NCI-H460 (cell line): ENCODE measurements at regions not wholly inside any gene's neighbourhood (a gene's known extent, or its start where the extent isn't known, plus 50 kb on each side); places are given as distances from the start of the nearest gene placed in this dataset.

Experiments used
- DNase-seq: peaks from one replicate; pipeline ENCODE4 v3.0.0-alpha.2; 2016; ENCODE audit warnings: low read depth; ENCODE audit errors: extremely low read depth

- no peak for DNase-seq
Measured at GRCh38 chr10:108208732-108209131, 1044.2 kb upstream of the SORCS1 start.

DNA sequence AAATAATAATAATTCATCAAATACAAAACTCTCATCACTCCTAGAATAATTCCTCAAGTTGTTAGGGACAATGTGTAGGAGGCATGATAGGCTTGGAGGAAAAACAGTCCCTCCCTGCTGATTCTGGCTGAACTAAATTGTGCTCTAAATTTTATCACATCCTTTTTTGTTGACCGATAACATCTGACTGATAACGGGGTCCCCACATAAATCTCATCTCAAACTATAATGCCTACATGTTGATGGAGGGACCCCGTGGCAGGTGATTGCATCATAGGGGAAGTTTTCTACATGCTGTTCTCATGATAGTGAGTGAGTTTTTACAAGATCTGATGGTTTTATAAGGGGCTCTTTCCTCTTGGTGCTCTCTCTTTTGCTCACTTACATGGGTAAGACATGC lies 1043.5 kb upstream of the SORCS1 start:
- DNase-seq = no peak

- peak; percentile 3 for DNase-seq
Measured at GRCh38 chr10:108204528-108205305, 1040.2 kb upstream of the SORCS1 start.

GRCh38 chr10:108203905-108204527 lies 1039.5 kb upstream of the SORCS1 start:
- no peak for DNase-seq

- DNase-seq = no peak
Measured at GRCh38 chr10:108187408-108188012, 1023.0 kb upstream of the SORCS1 start.

GRCh38 chr10:108184114-108184513 lies 1019.6 kb upstream of the SORCS1 start:
- DNase-seq = no peak

DNA sequence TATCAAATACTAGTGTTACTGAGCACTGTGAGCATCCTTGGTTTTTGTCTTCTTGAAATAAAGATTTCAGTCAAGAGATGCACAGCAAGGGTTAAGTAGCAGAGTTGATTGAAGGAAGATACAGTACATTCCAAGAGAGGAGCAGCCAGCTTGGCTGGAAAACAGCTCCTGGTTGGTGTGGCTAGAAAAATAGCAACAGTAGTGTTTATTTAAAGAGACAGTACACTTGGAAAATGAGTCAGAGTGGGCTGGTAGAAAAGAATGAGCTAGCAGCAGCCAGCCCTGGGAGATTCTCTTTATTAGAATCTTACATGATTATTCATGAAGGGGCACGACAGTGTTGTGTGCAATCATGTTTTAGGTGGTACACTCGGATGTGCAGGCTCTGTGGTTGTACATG lies 1016.4 kb upstream of the SORCS1 start:
- no peak for DNase-seq

- no peak for DNase-seq
Measured at GRCh38 chr10:108169846-108170245, 1005.3 kb upstream of the SORCS1 start.

DNA sequence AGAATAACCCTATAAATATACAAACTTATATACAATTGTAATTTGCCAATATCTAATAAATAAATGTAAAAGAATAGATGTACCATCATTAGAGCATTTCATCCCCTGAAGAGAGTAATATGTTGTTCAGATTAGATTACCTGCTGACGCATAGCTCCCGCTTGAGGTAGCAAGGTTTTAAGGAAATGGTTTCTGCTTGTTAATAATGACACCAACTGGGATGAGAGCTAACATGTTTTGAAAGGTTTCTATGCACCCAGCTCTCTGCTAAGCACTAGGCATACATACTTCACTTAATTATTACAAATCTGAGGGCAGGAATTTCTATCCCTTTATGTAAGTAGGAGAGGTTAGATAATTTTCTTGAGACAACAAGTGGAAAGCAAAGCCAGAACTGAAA lies 1003.3 kb upstream of the SORCS1 start:
- DNase-seq = no peak

- no peak for DNase-seq
Measured at GRCh38 chr10:108166401-108166800, 1001.9 kb upstream of the SORCS1 start.

DNA sequence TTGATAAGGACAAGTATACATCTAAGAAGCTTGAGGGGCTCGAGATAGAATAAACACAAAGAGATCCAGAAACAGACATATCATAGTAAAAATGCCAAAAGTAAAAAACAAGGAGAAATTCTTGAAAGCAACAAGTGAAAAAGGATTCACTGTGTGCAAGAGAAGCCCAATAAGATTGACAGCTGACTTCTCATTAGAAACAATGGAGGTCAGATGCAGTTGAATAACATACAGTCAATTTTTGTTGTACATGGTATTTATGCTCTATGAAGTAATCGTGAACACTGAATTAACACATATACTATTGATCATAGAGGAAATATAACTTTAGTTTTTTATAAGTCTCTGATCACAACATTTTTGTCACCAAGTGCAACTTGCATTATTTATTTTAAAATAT lies 982.8 kb upstream of the SORCS1 start:
- no peak for DNase-seq

DNA sequence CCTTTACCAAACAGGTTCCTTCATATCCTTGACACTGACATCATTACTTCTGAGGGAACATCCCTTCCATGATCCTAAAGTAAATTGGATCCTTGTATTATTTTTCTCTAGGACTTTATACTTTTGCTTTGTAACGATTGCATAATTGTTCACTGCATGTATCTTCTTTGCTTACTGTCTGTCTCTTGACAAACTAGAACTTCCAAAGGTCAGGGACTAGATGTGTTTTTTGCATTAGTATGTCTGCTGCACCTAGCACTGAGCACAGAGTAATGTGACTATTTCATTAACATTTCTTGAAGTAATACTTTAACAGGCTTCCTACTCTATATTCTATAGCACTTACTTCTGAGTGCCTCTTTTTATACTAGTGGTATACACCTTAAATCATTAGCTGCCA lies 976.6 kb upstream of the SORCS1 start:
- no peak for DNase-seq

DNA sequence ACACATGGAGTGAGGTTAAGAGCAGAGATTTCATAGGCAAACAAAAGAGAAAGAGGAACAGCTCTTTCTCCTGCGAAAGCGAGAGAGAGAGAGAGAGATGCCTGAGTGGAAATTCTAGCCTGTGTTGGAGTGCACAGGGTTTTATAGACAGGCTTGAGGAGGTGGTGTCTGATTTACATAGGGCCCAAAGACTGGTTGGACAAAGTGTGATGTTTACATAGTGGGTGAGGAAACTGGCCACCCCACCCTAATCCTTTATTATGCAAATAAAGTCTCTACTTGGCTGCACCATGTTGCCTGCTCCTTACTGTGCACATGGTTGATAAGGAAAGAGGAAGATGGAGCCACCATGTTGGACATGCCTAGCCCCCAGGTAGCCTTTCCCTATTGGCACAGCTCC lies 967.8 kb upstream of the SORCS1 start:
- no peak for DNase-seq

DNA sequence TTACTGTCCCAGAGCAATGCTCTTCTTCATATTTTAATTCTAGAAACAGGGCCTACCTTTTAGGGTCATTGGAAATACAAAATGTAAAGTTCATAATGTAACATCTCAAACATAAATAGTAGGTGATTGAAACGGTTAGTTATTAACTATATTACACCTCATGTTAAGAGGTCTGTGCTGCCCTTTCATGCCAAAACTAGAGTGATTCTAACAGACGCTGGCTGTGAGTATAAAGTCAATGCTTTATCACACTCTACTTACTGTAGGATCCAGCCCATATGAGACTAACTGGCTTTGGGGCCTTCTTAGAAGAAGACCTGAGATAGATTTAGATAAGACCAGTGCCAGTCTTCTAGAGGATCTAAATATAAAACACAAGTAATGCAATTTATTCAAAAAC lies 966.1 kb upstream of the SORCS1 start:
- no peak for DNase-seq

DNA sequence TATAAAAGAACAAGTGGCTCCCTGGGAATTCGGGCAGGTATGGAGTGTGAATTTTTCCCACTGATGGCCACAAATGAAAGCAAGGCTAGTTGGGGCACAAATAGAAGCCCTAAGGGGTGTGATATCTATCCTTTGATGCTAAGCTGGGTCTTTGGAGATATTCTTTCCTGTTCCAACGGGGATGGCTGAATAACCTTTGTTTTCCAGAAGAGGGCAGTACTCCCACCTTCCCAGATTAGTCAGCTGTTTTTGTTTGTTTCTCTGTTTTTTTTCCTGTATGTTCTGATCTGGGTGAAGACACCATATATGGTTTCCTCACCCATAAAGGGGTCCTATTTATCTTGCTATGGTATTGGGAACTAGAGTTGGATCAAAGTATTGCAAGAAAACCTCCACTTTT lies 947.7 kb upstream of the SORCS1 start:
- no peak for DNase-seq

DNA sequence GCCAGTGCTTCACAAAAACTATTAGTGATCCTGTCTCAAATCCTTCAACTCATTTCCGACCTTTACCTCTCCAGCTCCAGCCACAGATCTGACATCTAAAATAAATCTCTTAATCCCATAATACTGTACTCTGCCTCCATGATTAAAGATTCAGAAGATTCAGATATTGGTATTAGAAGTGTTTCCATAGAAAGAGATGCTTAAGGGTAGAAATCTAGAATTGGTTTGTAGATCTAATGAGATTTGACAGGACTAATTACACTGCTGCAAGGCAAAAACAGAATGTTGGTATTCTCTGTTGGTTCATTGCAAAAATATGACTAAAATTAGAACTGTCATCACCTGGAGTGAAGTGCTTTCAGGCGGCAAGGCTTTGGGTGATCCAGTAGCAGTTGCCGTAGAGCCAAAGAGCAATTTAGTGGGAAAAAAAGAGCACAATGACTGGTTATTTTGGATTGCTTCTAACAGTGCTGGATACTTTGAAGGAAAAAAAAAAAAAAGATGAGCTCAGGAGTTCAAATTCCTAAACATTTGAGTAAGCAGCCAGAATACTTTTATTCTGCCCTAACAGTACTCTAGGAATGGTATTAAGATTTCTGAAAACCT lies 940.1 kb upstream of the SORCS1 start:
- DNase-seq = no peak

DNA sequence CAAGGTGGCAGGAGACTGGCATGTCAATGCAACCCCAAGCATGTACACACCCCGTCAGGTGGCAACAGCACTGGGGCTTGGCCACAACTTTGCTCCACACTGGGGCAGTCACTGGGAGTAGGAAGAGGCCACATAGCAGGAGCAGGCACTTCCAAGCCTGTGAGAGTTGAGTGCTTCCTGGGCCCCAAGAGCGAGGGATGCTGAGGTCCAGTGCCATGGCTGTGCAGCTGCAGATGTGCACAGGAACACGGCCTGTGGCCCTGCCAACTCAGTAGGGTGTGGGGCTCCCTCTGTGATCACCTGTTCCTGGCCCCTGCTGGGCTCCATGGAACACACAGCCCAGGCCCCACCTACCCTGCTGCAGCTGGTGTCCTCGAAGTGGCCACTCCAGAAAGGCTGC lies 932.8 kb upstream of the SORCS1 start:
- DNase-seq = no peak

DNA sequence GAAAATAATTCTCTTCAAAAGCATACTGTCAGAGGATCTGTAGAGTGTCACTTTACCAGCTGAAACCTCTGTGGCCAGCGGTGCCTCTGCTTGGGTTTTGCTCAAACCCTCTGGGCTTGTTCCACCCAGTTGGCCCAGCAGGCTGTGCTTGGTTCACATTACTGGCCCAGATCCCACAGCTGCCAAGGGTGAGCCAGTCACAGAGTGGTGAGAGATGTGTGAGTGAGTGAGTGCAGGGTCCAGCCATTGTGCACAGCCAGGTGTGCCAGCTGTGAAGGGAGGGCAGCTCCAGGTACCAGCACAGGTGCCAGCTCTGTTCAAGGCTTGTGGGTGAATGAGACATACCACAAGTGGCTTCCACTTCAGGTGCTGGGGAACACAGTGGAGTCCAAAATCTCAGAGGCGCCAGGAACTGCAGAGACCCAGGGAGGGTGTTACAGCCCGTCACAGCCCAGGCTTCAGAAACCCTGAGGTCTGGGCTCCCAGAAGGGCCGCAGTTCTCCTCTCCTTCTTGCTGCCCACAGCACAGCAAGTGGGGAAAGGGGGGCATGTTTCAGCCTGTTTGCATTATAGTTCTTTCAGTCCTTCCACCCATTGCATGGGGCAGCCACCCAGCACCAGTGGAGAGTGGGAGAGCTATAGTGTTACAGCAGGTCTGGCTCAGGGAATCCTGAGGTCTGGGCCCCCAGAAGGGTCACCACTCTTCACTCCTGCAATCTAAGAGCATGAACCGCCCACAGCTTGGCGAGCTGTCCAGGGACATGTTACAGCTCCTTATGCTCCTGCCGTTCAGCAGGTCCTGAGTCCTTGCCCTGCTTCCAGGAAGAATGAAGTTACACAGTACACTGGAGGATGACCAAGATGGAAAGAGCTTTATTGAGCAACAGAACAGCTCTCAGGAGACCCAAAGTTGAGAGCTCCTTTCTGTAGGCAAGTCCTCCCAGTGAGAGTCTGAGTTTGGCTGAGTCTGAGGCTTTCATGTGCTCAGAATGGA lies 931.7 kb upstream of the SORCS1 start:
- DNase-seq = no peak

DNA sequence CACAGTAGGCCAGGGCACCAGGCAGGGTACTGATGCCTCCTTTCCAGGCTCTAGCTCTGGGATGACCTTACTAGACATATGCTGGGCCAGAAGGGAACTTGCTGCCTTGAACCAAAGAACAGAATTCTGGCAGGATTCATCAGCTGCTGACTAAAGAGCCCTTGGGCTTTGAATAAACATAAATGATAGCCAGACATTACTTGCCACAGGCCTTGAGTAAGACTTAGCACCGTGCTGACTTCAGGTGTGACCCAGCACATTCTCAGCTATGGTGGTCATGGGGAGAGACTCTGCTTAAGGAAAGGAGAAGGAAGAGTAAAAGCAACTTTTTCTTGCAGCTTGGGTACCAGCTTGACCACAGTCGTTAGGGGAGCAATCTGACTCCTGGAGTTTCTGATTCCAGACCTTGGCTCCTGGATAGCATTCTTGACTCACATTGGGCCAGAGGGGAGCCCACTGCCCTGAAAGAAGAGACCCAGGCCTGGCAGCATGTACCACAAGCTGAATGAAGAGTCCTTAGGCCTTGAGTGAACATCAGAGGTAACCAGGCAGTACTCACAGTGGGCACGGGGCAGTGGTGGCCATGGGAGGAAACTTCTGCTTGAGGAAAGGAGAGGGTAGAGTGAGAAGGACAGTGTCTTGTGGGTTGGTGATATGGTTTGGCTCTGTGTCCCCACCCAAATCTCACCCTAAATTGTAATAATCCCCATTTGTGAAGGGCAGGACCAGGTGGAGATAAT lies 926.1 kb upstream of the SORCS1 start:
- DNase-seq = no peak

GRCh38 chr10:108086502-108086901 lies 922.0 kb upstream of the SORCS1 start:
- no peak for DNase-seq
